ENCODE measurements at regions not wholly inside any gene's neighbourhood (a gene's known extent, or its start where the extent isn't known, plus 50 kb on each side); places are given as distances from the start of the nearest gene placed in this dataset.

GRCh38 chr5:162497455-162497854, 429.9 kb downstream of the GABRG2 start:
- no peak for DNase-seq (ENCODE audit: low read depth in 2 of 2)
- Histone ChIP-seq H3K27me3 (ENCODE audit: control insufficient read depth, insufficient read depth, low read length) (no peaks in the 10 kb centered on the region), H3K9me3 (ENCODE audit: control insufficient read depth, insufficient read depth, low read depth, low read length) (no peaks in the 10 kb centered on the region), H4K20me1 (ENCODE audit: control insufficient read depth, extremely low read depth, insufficient read depth, low read length) (no peaks in the 10 kb centered on the region), H3K27ac (ENCODE audit: insufficient read depth, low read length) (no peak overlapping the region), H3K79me2 (ENCODE audit: control insufficient read depth, insufficient read depth, low read length) (no peaks in the 10 kb centered on the region), H3K4me2 (ENCODE audit: extremely low read depth, insufficient read depth, low read length) (no peak overlapping the region), H3K36me3 (ENCODE audit: control insufficient read depth, insufficient read depth, low read length) (no peaks in the 10 kb centered on the region), H3K4me3 (replicated peaks in 1 of 4; ENCODE audit: control extremely low read depth in 1 of 4, insufficient read depth in 1 of 4, low read depth in 3 of 4, low read length in 4 of 4) (no peak overlapping the region), H3K4me1 (ENCODE audit: control insufficient read depth, extremely low read depth, insufficient read depth, low read length) (no peaks in the 10 kb centered on the region), H3K9ac (ENCODE audit: insufficient read depth, low read length) (no peak overlapping the region), H2AFZ (ENCODE audit: low read length) (no peak overlapping the region)
- no peak for TF ChIP-seq EZH2 (IDR thresholded peaks at IDR 0.05; ENCODE audit: low read length, missing control alignments)
- TF ChIP-seq CTCF (conservative IDR thresholded peaks at IDR 0.05 in 1 of 2, IDR thresholded peaks at IDR 0.05 in 1 of 2; ENCODE audit: low read depth in 1 of 2, low read length in 2 of 2) = no peak

- no peaks in the 10 kb centered on the region for H3K36me3 ChIP-seq (ENCODE audit: control insufficient read depth, insufficient read depth, low read length)
- TF ChIP-seq EZH2 (IDR thresholded peaks at IDR 0.05; ENCODE audit: low read length, missing control alignments) = no peak
- H3K27ac ChIP-seq (ENCODE audit: insufficient read depth, low read length) = no peak overlapping the region
- H2AFZ ChIP-seq (ENCODE audit: low read length) = no peak overlapping the region
- H3K4me3 ChIP-seq (replicated peaks in 1 of 4; ENCODE audit: control extremely low read depth in 1 of 4, insufficient read depth in 1 of 4, low read depth in 3 of 4, low read length in 4 of 4) = no peak overlapping the region
- H3K4me2 ChIP-seq (ENCODE audit: extremely low read depth, insufficient read depth, low read length) = no peak overlapping the region
- H3K4me1 ChIP-seq (ENCODE audit: control insufficient read depth, extremely low read depth, insufficient read depth, low read length) = no peaks in the 10 kb centered on the region
- H3K9ac ChIP-seq (ENCODE audit: insufficient read depth, low read length) = no peak overlapping the region
- no peaks in the 10 kb centered on the region for H4K20me1 ChIP-seq (ENCODE audit: control insufficient read depth, extremely low read depth, insufficient read depth, low read length)
- H3K79me2 ChIP-seq (ENCODE audit: control insufficient read depth, insufficient read depth, low read length) = no peaks in the 10 kb centered on the region
- no peaks in the 10 kb centered on the region for H3K9me3 ChIP-seq (ENCODE audit: control insufficient read depth, insufficient read depth, low read depth, low read length)
- DNase-seq (ENCODE audit: low read depth in 2 of 2) = no peak
- no peaks in the 10 kb centered on the region for H3K27me3 ChIP-seq (ENCODE audit: control insufficient read depth, insufficient read depth, low read length)
Measured at GRCh38 chr5:162502780-162503179, 435.2 kb downstream of the GABRG2 start.

GRCh38 chr5:162503796-162504195, 436.2 kb downstream of the GABRG2 start:
- H3K79me2 ChIP-seq (ENCODE audit: control insufficient read depth, insufficient read depth, low read length) = no peaks in the 10 kb centered on the region
- H3K4me3 ChIP-seq (replicated peaks in 1 of 4; ENCODE audit: control extremely low read depth in 1 of 4, insufficient read depth in 1 of 4, low read depth in 3 of 4, low read length in 4 of 4) = no peak overlapping the region
- no peak overlapping the region for H3K4me2 ChIP-seq (ENCODE audit: extremely low read depth, insufficient read depth, low read length)
- no peak for DNase-seq (ENCODE audit: low read depth in 2 of 2)
- no peak overlapping the region for H3K27ac ChIP-seq (ENCODE audit: insufficient read depth, low read length)
- no peaks in the 10 kb centered on the region for H3K36me3 ChIP-seq (ENCODE audit: control insufficient read depth, insufficient read depth, low read length)
- TF ChIP-seq CTCF (conservative IDR thresholded peaks at IDR 0.05 in 1 of 2, IDR thresholded peaks at IDR 0.05 in 1 of 2; ENCODE audit: low read depth in 1 of 2, low read length in 2 of 2) (no peak), EZH2 (IDR thresholded peaks at IDR 0.05; ENCODE audit: low read length, missing control alignments) (no peak)
- H3K9ac ChIP-seq (ENCODE audit: insufficient read depth, low read length) = no peak overlapping the region
- no peak overlapping the region for H2AFZ ChIP-seq (ENCODE audit: low read length)
- no peaks in the 10 kb centered on the region for H3K9me3 ChIP-seq (ENCODE audit: control insufficient read depth, insufficient read depth, low read depth, low read length)
- H4K20me1 ChIP-seq (ENCODE audit: control insufficient read depth, extremely low read depth, insufficient read depth, low read length) = no peaks in the 10 kb centered on the region
- no peaks in the 10 kb centered on the region for H3K4me1 ChIP-seq (ENCODE audit: control insufficient read depth, extremely low read depth, insufficient read depth, low read length)
- no peaks in the 10 kb centered on the region for H3K27me3 ChIP-seq (ENCODE audit: control insufficient read depth, insufficient read depth, low read length)
